Astrocyte of the spinal cord (primary cell): ENCODE measurements at regions not wholly inside any gene's neighbourhood (a gene's known extent, or its start where the extent isn't known, plus 50 kb on each side); places are given as distances from the start of the nearest gene placed in this dataset.

ENCODE experiments used
- DNase-seq: peaks from one replicate; pipeline ENCODE4 v3.0.0; 2011; ENCODE audit warnings: low read depth, low spot score
- H3K4me3 ChIP-seq: 2 replicates; pipeline ENCODE4 v1.5.1; 2011; ENCODE audit warnings: low read depth, mild to moderate bottlenecking, low read length, moderate library complexity
- CTCF ChIP-seq: IDR thresholded peaks from 2 replicates; pipeline ENCODE4 v1.5.1; 2012; ENCODE audit warnings: low read depth, mild to moderate bottlenecking, low read length, inconsistent platforms
- in situ Hi-C: cut with HindIII; loops from 2 replicates; pipeline ENCODE4 v1.10.0; 2017; ENCODE audit warnings: low sequenced_read_pairs

- DNase-seq: no peak
These were observed 2039.1 kb upstream of the CDH9 start for GRCh38 chr5:29077451-29077850.

GRCh38 chr5:29069104-29069402 is 2030.7 kb upstream of the CDH9 start:
- DNase-seq: no peak
- in situ Hi-C loops: no loop called here
- H3K4me3 ChIP-seq: no peak overlapping the region
- TF ChIP-seq CTCF: no peak

More at GRCh38 chr5:29077451-29077850, 2039.1 kb upstream of the CDH9 start:
- no peak overlapping the region for H3K4me3 ChIP-seq
- no peak for TF ChIP-seq CTCF
- in situ Hi-C loops: no loop called here

GRCh38 chr5:29061381-29061780 is 2023.0 kb upstream of the CDH9 start:
- no peak overlapping the region for H3K4me3 ChIP-seq
- no peak for TF ChIP-seq CTCF
- no peak for DNase-seq
- in situ Hi-C loops: no loop called here

- no peak overlapping the region for H3K4me3 ChIP-seq
- DNase-seq: no peak
- in situ Hi-C loops: no loop called here
- TF ChIP-seq CTCF: no peak
These were observed 2016.3 kb upstream of the CDH9 start for GRCh38 chr5:29054694-29055093.

GRCh38 chr5:29054282-29054681 is 2015.9 kb upstream of the CDH9 start:
- TF ChIP-seq CTCF: no peak
- in situ Hi-C loops: no loop called here
- no peak overlapping the region for H3K4me3 ChIP-seq
- no peak for DNase-seq

- no peak for DNase-seq
- H3K4me3 ChIP-seq: no peak overlapping the region
- TF ChIP-seq CTCF: no peak
- in situ Hi-C loops: no loop called here
These were observed 2013.1 kb upstream of the CDH9 start for GRCh38 chr5:29051509-29051908.

GRCh38 chr5:29042152-29042551 is 2003.8 kb upstream of the CDH9 start:
- DNase-seq: no peak
- H3K4me3 ChIP-seq: no peak overlapping the region
- no peak for TF ChIP-seq CTCF
- in situ Hi-C loops: no loop called here
